Epithelial cell of prostate (primary cell): ENCODE measurements at regions not wholly inside any gene's neighbourhood (a gene's known extent, or its start where the extent isn't known, plus 50 kb on each side); places are given as distances from the start of the nearest gene placed in this dataset.
"Not testable (repeated sequence)": the region's sequence is repeated elsewhere in the genome, so short reads cannot be mapped to it uniquely, and the experiment has no call there.

Source experiments
- DNase-seq: peaks from one replicate; pipeline ENCODE4 v3.0.0-alpha.2; 2011; ENCODE audit warnings: low read depth, low spot score
- H3K27ac ChIP-seq: fragments of 450-650 bp; 2 replicates; pipeline ENCODE4 v1.5.1; 2017; ENCODE audit warnings: mild to moderate bottlenecking

- no peak overlapping the region for H3K27ac ChIP-seq
- DNase-seq: no peak
Measured at GRCh38 chr13:78169386-78169785, 250.8 kb upstream of the EDNRB start.

DNA sequence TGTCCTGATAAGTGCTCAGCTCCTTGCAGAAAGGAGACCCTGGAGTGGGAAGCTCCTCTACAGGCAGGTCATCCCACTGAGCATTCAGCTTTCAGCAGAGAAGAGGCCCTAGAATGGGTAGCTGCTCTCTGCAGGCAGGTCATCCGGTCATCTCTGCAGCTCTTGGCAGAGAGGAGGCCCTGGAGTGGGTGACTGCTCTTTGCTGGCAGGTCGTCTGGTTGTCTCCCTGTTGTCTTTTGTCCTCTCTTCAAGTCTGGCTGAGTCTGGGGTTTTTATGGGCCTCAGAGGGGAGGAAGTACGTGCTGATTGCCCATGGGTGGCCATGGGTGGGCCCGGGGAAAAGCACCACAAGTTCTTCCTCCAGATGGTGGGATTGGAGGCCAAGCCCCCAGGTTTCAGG is 250.3 kb upstream of the EDNRB start:
- no peak overlapping the region for H3K27ac ChIP-seq
- DNase-seq: no peak

- no peak for DNase-seq
- H3K27ac ChIP-seq: no peak overlapping the region
Measured at GRCh38 chr13:78161266-78161665, 242.6 kb upstream of the EDNRB start.

DNA sequence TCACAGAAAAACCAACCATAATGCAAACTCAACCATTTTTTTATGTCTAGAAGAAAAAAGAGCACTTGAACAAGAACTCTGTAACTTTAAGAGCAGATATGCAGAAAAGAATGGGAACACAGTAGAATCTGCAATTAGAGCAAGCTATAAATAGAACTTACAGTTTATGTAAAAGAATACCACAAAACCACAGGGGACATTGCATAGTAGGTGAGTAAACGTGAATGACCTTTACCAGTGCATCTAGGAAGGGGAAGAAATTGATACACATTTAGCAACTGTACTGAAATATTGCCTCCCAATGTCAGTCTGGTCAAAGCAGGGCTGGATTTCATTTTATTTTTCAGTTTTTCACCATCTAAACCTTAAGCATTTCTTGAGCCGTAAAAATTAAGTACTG is 242.2 kb upstream of the EDNRB start:
- H3K27ac ChIP-seq: no peak overlapping the region
- no peak for DNase-seq

DNA sequence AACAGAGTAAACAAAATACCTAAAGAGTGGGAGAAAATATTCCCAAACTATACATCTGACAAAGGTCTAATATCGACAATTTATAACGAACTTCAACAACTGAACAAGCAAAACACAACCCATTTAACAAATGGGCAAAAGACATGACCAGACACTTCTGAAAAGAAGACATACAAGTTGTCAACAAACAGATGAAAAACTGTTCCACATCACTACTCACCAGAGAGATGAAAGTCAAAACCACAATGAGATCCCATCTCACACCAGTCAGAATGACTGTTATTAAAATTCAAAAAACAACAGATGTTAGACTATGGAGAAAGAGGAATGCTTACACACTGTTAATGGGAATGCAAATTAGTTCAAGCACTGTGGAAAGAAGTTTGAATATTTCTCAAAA is 233.8 kb upstream of the EDNRB start:
- DNase-seq: no peak
- no peak overlapping the region for H3K27ac ChIP-seq

DNA sequence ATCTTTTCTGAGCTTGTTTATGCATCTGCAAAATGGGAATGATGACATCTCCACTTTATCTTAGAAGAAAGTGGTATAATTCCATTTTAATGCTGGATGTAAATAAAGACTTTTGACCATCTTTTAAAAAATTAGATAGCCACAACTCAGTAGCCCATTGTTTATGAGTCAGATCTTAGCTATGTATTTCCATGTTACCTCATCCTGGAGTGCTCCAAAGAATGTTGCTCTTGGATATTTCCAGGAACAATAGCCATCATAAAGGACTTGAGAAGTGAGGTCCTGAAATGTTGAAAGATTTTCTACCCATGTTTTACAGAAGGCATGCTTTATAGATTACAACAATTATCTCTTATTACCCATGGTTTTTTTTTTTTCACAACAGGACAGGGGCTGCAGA is 229.3 kb upstream of the EDNRB start:
- no peak overlapping the region for H3K27ac ChIP-seq
- DNase-seq: no peak

GRCh38 chr13:78145276-78145675 is 226.6 kb upstream of the EDNRB start:
- DNase-seq: no peak
- no peak overlapping the region for H3K27ac ChIP-seq

DNA sequence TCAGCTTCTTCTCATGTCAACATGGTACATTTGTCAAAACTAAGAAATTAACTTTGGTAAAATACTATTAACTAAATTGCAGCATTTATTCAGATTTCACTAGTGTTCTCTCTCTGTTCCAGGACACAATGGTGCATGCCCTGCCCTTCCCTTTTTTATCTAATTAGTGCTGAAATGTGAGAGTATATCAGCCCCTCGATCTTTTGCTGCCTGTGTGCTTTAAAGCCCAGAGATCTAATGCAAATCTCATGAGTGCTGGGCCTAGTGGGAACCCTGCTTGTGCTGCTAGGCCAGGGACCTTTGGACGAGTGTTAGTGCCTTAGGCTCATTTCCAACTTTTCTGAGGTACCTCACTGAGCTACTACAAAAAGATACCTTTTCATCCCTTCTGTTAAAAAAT is 221.1 kb upstream of the EDNRB start:
- no peak for DNase-seq
- H3K27ac ChIP-seq: no peak overlapping the region

DNA sequence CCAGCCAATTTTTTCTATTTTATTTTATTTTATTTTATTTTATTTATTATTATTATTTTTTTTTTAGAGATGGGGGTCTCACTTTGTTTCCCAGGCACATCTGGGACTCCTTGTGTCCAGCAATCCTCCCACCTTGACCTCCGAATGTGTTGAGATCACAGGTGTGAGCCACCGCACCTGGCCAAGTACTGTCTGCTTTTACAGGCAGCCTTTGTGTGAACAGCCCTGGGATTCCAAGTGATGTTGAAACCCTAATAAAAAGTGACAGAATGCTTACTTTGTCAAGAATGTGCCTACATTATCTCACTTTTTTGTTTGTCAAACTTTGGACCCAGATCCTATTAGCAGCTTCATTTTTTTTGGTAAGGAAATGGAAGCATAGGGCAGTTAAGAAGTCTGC is 220.1 kb upstream of the EDNRB start:
- no peak overlapping the region for H3K27ac ChIP-seq
- no peak for DNase-seq

GRCh38 chr13:78137404-78138142 is 218.9 kb upstream of the EDNRB start:
- no peak overlapping the region for H3K27ac ChIP-seq
- no peak for DNase-seq

- DNase-seq: no peak
- no peak overlapping the region for H3K27ac ChIP-seq
Measured at GRCh38 chr13:78136966-78137365, 218.3 kb upstream of the EDNRB start.

DNA sequence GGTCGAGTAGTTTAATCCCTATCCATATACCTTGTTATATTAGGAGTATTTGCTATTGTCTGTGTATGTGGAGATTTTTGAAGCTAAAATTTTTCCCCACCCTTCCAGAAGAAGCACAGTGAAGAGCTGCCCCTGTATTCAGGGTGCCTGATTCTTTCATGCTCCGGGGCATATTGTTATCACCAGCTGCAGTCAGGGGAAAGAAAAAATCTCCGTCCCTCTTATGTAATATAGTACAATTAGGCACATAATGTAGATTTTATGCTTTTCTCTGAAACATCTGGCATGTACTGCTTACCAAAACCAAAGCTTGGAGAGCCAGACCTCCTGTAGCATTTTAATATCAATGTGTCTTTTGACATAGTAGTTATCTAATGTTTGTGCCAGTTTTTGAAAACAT is 214.9 kb upstream of the EDNRB start:
- no peak for DNase-seq
- no peak overlapping the region for H3K27ac ChIP-seq

- no peak for DNase-seq
- no peak overlapping the region for H3K27ac ChIP-seq
Measured at GRCh38 chr13:78131811-78132210, 213.2 kb upstream of the EDNRB start.

DNA sequence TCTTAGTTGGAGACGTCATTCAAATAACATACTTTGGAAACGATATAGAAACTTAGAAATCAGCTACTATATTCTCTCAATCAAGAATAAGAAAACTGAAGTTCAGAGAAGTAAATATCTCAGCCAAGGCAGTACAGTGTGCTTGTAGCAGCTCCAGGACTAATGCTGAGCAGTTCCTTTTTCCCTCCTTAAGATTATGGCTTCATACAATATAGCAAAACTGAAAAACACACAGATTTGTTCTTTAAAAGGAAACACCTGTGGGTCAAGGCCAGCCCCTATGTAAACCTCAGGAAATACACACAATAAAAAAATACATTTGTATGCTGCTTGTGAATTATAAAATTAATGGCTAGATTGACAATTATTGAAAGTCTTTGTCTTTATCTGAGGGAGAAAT is 212.7 kb upstream of the EDNRB start:
- no peak for DNase-seq

DNA sequence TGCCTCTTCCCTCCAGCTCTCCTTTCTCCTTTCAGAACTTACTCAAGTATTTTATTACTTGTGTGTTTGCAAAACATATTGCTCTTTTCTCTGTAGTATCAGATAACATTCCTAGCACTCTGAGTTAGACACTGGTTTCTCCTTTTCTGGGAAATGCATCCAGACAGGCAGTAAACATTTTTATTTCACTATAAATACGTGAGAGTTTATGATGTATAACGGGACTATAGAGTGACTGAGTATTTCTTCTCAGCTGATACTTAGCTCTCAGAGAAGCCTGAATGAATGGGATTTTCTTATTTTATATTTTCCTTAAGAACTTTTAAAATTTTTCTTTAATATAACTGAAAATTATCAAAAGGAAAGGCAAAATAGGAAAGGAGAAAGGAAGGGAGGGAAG is 211.2 kb upstream of the EDNRB start:
- DNase-seq: no peak
- no peak overlapping the region for H3K27ac ChIP-seq

More for the DNA sequence above, 212.7 kb upstream of the EDNRB start:
- no peak overlapping the region for H3K27ac ChIP-seq

GRCh38 chr13:78129359-78129758 is 210.7 kb upstream of the EDNRB start:
- no peak overlapping the region for H3K27ac ChIP-seq
- DNase-seq: no peak

GRCh38 chr13:78121459-78122348 is 203.1 kb upstream of the EDNRB start:
- no peak overlapping the region for H3K27ac ChIP-seq
- no peak for DNase-seq

DNA sequence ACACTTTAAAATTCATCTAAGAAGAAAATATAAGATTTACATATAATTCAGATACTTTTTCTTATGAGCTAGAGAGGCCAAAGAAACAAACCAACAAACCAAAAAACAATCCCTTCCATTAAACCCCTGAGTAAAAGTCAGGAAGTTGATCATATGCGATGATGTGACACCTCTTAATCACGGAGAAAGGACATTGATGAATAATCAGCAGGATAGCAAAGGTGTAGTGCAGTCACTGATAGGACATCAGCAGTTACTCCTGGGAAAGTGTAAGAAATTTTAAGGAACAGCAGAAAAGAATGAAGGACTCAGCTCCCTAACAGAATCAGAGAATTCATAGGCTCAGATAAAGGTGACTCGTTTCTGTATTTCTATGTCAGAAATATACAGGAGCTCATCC is 202.4 kb upstream of the EDNRB start:
- no peak for DNase-seq
- no peak overlapping the region for H3K27ac ChIP-seq

DNA sequence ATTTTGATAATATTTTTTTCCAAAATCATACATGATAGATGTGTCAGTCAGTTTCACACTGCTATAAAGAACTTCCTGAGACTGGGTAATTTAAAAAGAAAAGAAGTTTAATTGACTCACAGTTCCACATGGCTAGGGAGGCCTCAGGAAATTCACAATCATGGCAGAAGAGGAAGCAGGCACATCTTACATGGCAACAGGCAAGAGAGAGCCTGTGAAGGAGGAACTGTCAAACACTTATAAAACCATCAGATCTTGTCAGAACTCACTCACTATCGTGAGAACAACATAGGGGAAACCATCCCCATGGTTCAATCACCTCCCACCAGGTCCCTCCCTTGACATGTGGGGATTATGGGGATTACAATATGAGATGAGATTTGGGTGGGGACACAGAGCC is 201.5 kb upstream of the EDNRB start:
- DNase-seq, H3K27ac ChIP-seq: not testable (repeated sequence)

DNA sequence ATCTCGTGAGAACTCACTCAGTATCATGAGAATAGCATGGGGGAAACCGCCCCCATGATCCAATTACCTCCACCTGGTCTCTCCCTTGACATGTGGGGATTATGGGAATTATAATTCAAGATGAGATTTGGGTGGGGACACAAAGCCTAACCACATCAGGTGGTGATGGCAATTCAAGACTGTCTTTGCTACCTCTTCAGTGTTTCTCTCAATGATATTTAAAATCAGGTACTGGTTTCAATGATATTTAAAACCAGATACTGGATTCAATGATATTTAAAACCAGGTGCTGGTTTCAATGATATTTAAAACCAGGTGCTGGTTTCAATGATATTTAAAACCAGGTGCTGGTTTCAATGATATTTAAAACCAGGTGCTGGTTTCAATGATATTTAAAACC is 198.4 kb upstream of the EDNRB start:
- not testable (repeated sequence) for H3K27ac ChIP-seq, DNase-seq

DNA sequence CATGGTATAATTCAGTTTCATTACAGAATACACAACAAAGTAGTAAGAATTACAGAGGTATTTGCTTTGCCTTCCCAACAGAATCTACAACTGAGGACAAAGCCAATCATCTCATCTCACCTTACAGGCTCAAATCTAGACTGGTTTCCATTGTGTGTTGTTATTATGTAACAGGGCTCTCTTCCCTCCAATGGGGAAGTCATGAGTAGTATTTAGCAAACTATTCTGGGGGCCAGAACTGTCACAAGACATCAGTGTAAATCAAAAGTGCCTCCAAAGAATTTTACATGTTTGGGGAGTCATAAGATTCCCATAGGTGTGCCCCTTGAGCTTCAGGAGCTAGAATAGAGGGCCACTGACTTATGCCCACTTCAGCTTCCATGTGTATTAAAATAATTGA is 187.0 kb upstream of the EDNRB start:
- no peak for DNase-seq
- H3K27ac ChIP-seq: no peak overlapping the region

DNA sequence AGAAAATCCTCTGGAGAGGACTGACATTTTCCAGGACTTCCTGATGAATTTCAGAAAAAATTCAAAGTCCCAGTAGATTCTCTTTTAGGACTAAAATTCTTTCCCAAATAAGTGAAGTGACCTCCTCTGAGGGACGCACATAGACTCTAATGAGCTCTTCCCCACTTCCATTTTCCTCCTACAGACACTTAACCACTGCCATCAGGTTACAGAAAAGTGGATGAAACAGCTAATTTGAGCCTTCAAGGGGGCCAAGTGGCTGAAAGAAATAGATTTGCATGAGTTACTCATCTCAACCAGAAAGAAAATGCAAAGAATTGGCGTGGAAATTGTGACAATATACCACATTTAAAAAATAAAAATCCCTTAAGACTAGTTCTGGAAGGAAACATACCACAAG is 185.3 kb upstream of the EDNRB start:
- H3K27ac ChIP-seq: no peak overlapping the region
- DNase-seq: no peak
